Activated T-helper 1 cell treated with anti-CD3 and anti-CD28 coated beads, Interleukin-12 subunit alpha, Interleukin-12 subunit beta, Interleukin-2, Interleukin-4 antibody, amounts not matched to agents 30 ng/mL and 10 ng/mL and 1 ng/mL, durations not matched to agents 14 hours and 24 hours and 36 hours (primary cell): ENCODE measurements at regions not wholly inside any gene's neighbourhood (a gene's known extent, or its start where the extent isn't known, plus 50 kb on each side); places are given as distances from the start of the nearest gene placed in this dataset.

Experiments
- DNase-seq: peaks from one replicate; pipeline ENCODE4 v3.0.0; 2021; ENCODE audit warnings: low spot score
- H3K27ac Mint-ChIP-seq: one replicate; pipeline ENCODE4 v1.8.0; 2021; ENCODE audit warnings: mild to moderate bottlenecking, mixed read lengths
- H3K27me3 Mint-ChIP-seq: one replicate; pipeline ENCODE4 v1.8.0; 2022; ENCODE audit warnings: mild to moderate bottlenecking, moderate library complexity, mixed read lengths; ENCODE audit not compliant: insufficient read depth
- H3K36me3 Mint-ChIP-seq: one replicate; pipeline ENCODE4 v1.8.0; 2021; ENCODE audit warnings: low read depth, mixed read lengths
- H3K4me1 Mint-ChIP-seq: one replicate; pipeline ENCODE4 v1.8.0; 2021; ENCODE audit warnings: low read depth, mixed read lengths
- H3K4me3 Mint-ChIP-seq: one replicate; pipeline ENCODE4 v1.8.0; 2021; ENCODE audit warnings: mild to moderate bottlenecking, moderate library complexity, mixed read lengths
- H3K9me3 Mint-ChIP-seq: one replicate; pipeline ENCODE4 v1.8.0; 2021; ENCODE audit warnings: mixed read lengths
- intact Hi-C: fragments of 100-400 bp; cut with micrococcal nuclease; formaldehyde crosslinking; loops from one replicate; pipeline ENCODE4 v1.15.1; 2024

DNA sequence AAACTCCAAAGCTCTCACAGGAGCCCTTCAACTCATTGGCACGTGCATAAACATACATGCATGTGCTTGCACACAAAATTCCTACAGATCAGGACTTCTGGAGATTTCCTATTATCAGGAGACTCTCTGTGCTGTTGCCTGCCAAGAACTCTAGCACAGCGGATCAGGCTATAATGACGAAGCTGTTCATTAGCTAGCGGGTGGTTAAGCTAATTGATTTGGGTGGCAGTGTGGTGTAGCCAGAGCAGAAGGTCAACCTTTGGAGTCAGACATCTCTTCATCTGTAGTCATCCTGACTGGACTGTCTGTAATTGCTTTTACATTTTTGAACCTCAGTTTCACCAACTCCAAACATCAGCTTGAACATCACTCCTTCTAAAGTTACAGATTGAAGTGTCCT, 69.0 kb downstream of the KIF2B start:
- Mint-ChIP-seq H3K27ac (no peak overlapping the region), H3K36me3 (no peaks in the 10 kb centered on the region), H3K27me3 (no peaks in the 10 kb centered on the region), H3K9me3 (peaks cover 17% of the 10 kb centered on the region), H3K4me3 (no peak overlapping the region), H3K4me1 (no peaks in the 10 kb centered on the region)
- DNase-seq = no peak
- intact Hi-C loops = no loop called here

GRCh38 chr17:53892222-53892621, 69.5 kb downstream of the KIF2B start:
- no peak overlapping the region for H3K4me3 Mint-ChIP-seq
- H3K27me3 Mint-ChIP-seq = no peaks in the 10 kb centered on the region
- no peak for DNase-seq
- no peaks in the 10 kb centered on the region for H3K36me3 Mint-ChIP-seq
- H3K9me3 Mint-ChIP-seq = peaks cover 17% of the 10 kb centered on the region
- H3K4me1 Mint-ChIP-seq = no peaks in the 10 kb centered on the region
- H3K27ac Mint-ChIP-seq = no peak overlapping the region
- intact Hi-C loops = no loop called here

GRCh38 chr17:53894591-53894990, 71.9 kb downstream of the KIF2B start:
- Mint-ChIP-seq H3K4me1 (no peaks in the 10 kb centered on the region), H3K4me3 (no peak overlapping the region), H3K27me3 (no peaks in the 10 kb centered on the region), H3K9me3 (peaks cover 21% of the 10 kb centered on the region), H3K27ac (no peak overlapping the region), H3K36me3 (no peaks in the 10 kb centered on the region)
- intact Hi-C loops = no loop called here
- DNase-seq = no peak

DNA sequence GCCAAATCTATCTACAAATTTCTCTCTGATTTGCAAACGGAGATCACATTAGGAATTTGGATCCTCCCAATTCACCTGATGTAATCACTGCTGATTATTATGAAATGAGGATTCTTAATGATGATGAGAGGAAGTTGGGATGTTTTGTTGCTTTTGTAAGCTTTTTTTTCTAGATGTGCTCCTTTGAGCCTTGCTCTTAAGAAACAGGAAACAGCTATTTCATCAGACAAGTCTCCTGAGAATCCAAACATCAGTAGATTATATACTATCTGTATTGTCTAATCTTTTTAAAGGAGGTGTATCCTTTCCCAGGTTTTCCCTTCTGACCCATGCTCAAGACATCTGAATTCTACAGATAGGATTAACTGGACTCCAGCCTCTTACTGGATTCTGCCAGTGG, 73.3 kb downstream of the KIF2B start:
- intact Hi-C loops = no loop called here
- Mint-ChIP-seq H3K4me3 (no peak overlapping the region), H3K27me3 (no peaks in the 10 kb centered on the region), H3K36me3 (no peaks in the 10 kb centered on the region), H3K9me3 (peaks cover 25% of the 10 kb centered on the region), H3K4me1 (no peaks in the 10 kb centered on the region), H3K27ac (no peak overlapping the region)
- DNase-seq = no peak

GRCh38 chr17:53900951-53901350, 78.2 kb downstream of the KIF2B start:
- intact Hi-C loops = no loop called here
- H3K4me1 Mint-ChIP-seq = no peaks in the 10 kb centered on the region
- H3K4me3 Mint-ChIP-seq = no peak overlapping the region
- no peak for DNase-seq
- peaks cover 33% of the 10 kb centered on the region for H3K9me3 Mint-ChIP-seq
- no peaks in the 10 kb centered on the region for H3K36me3 Mint-ChIP-seq
- no peak overlapping the region for H3K27ac Mint-ChIP-seq
- no peaks in the 10 kb centered on the region for H3K27me3 Mint-ChIP-seq

- Mint-ChIP-seq H3K27ac (no peak overlapping the region), H3K27me3 (no peaks in the 10 kb centered on the region), H3K4me1 (no peaks in the 10 kb centered on the region), H3K9me3 (peaks cover 31% of the 10 kb centered on the region), H3K4me3 (no peak overlapping the region), H3K36me3 (no peaks in the 10 kb centered on the region)
- DNase-seq = no peak
- intact Hi-C loops = no loop called here
Observed at GRCh38 chr17:53907435-53907834, 84.7 kb downstream of the KIF2B start.

DNA sequence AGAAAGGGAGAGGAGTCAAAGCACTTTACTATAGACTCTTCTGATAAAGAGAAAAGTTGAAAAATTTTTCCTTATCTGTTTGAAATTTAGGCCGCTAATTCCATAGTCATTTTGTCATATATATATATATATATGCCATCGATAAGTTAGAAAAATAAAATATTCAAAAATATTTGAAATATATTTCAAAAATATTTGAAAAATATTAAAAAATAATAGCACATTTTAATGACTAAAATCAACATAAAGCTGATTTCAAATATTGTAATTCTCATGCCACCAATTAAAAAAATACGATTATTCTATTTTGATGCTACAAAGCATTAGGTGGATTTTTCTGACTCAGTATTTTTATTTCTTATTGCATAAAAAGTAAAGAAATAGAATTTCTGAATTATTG, 87.1 kb downstream of the KIF2B start:
- intact Hi-C loops = loop anchor here (10.0 kb wide), 1 partner anchor 65 kb away; no protein-coding TSS in a partner anchor
- no peak overlapping the region for H3K27ac Mint-ChIP-seq

GRCh38 chr17:53912117-53912516, 89.4 kb downstream of the KIF2B start:
- no peaks in the 10 kb centered on the region for H3K27me3 Mint-ChIP-seq
- no peaks in the 10 kb centered on the region for H3K36me3 Mint-ChIP-seq
- no peaks in the 10 kb centered on the region for H3K4me1 Mint-ChIP-seq
- intact Hi-C loops = loop anchor here (10.0 kb wide), 1 partner anchor 63 kb away; no protein-coding TSS in a partner anchor
- no peak overlapping the region for H3K27ac Mint-ChIP-seq
- H3K9me3 Mint-ChIP-seq = peaks cover 21% of the 10 kb centered on the region
- H3K4me3 Mint-ChIP-seq = no peak overlapping the region
- no peak for DNase-seq

More for the DNA sequence above, 87.1 kb downstream of the KIF2B start:
- Mint-ChIP-seq H3K9me3 (peaks cover 25% of the 10 kb centered on the region), H3K4me1 (no peaks in the 10 kb centered on the region), H3K36me3 (no peaks in the 10 kb centered on the region), H3K27me3 (no peaks in the 10 kb centered on the region), H3K4me3 (no peak overlapping the region)
- DNase-seq = no peak

DNA sequence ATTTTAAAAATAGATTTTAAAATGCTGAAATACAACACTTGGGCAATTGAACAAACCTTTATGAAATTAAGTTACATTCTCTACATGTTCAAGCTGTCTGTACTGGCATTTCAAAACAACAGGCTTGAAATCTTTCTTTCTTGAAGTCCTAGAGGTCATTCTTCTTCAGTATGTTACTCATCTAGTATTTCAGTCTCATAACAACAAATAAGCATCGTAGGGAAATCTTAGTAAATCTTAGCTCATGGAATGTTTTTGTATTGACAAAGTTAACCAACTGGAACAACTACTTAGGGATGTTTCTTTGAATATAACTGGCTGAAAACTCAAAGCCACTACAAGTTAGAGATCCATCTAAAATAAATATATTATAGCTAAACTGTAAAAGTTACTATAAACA, 96.6 kb downstream of the KIF2B start:
- Mint-ChIP-seq H3K27me3 (no peaks in the 10 kb centered on the region), H3K9me3 (peaks cover 7% of the 10 kb centered on the region), H3K27ac (no peak overlapping the region), H3K36me3 (no peaks in the 10 kb centered on the region), H3K4me3 (no peak overlapping the region), H3K4me1 (no peaks in the 10 kb centered on the region)
- DNase-seq = no peak
- intact Hi-C loops = loop anchor here (10.0 kb wide), 1 partner anchor 55 kb away; no protein-coding TSS in a partner anchor

GRCh38 chr17:53924530-53925455, 102.1 kb downstream of the KIF2B start:
- Mint-ChIP-seq H3K36me3 (no peaks in the 10 kb centered on the region), H3K9me3 (peaks cover 9% of the 10 kb centered on the region), H3K27ac (no peak overlapping the region), H3K4me1 (no peaks in the 10 kb centered on the region), H3K27me3 (no peaks in the 10 kb centered on the region), H3K4me3 (no peak overlapping the region)
- intact Hi-C loops = no loop called here
- no peak for DNase-seq

- no peaks in the 10 kb centered on the region for H3K36me3 Mint-ChIP-seq
Observed at GRCh38 chr17:53932386-53932785, 109.7 kb downstream of the KIF2B start.

GRCh38 chr17:53934931-53935330, 112.2 kb downstream of the KIF2B start:
- H3K4me3 Mint-ChIP-seq = no peak overlapping the region
- DNase-seq = no peak
- H3K4me1 Mint-ChIP-seq = no peaks in the 10 kb centered on the region
- H3K36me3 Mint-ChIP-seq = no peaks in the 10 kb centered on the region
- intact Hi-C loops = no loop called here
- peaks cover 8% of the 10 kb centered on the region for H3K9me3 Mint-ChIP-seq
- no peak overlapping the region for H3K27ac Mint-ChIP-seq
- H3K27me3 Mint-ChIP-seq = no peaks in the 10 kb centered on the region

More at GRCh38 chr17:53932386-53932785, 109.7 kb downstream of the KIF2B start:
- intact Hi-C loops = no loop called here
- Mint-ChIP-seq H3K4me3 (no peak overlapping the region), H3K9me3 (peaks cover 11% of the 10 kb centered on the region), H3K4me1 (no peaks in the 10 kb centered on the region), H3K27me3 (no peaks in the 10 kb centered on the region), H3K27ac (no peak overlapping the region)
- DNase-seq = no peak

DNA sequence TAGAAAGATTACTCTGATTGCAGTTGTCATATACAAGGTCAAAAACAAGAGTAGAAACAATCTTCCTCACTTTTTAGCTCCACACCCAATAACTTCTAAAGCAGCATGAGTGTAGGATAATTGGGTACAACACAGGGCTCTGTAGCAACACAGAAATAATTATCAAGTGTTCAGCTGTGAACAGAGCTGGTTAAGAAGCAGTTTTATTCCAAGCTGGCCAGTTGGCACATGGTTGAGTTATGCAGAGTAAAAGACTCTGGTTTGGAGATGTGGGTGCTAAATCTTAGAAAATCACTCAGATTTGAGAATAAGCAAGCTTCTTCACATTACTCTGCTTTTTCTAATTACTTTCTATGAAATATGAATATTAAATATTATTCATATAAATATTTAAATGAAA, 118.5 kb downstream of the KIF2B start:
- Mint-ChIP-seq H3K4me1 (no peaks in the 10 kb centered on the region), H3K4me3 (no peak overlapping the region), H3K9me3 (peaks cover 13% of the 10 kb centered on the region), H3K27me3 (no peaks in the 10 kb centered on the region), H3K36me3 (no peaks in the 10 kb centered on the region), H3K27ac (no peak overlapping the region)
- DNase-seq = no peak
- intact Hi-C loops = no loop called here
